NB4 (cell line): ENCODE measurements at regions not wholly inside any gene's neighbourhood (a gene's known extent, or its start where the extent isn't known, plus 50 kb on each side); places are given as distances from the start of the nearest gene placed in this dataset.

Experiments
- CTCF ChIP-seq: IDR thresholded peaks from one replicate; pipeline ENCODE4 v1.5.1; 2012; ENCODE audit warnings: low read depth, low read length
- POLR2A ChIP-seq: IDR thresholded peaks from 2 replicates; pipeline ENCODE4 v1.6.1; 2011; ENCODE audit warnings: mild to moderate bottlenecking; ENCODE audit not compliant: insufficient read length; ENCODE audit errors: extremely low read depth

- no peak for TF ChIP-seq CTCF
- TF ChIP-seq POLR2A: no peak
Observed at GRCh38 chr5:54862036-54862435, 123.4 kb downstream of the ESM1 start.
